ENCODE measurements at regions not wholly inside any gene's neighbourhood (a gene's known extent, or its start where the extent isn't known, plus 50 kb on each side); places are given as distances from the start of the nearest gene placed in this dataset.

DNA sequence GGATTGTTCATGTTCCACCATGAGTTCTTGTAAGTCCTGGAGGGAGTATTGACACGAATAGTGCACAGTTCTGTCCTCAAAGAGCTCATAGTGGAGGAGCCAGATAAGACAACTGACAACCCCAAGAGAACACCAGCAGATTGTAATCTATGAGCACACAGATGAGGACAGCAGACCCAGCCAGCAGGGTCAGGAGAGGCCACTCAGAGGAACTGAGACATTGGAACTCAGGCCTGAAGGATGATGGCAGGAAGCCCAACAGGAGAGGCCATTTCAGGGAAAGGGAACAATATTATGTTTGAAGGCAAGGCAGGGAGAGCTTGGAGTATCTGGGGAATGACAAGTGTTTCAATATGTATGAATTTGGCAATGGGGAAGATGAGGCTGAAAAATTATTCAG is 63.7 kb upstream of the IPO5 start (continued):
- TF ChIP-seq, protein P1, sequence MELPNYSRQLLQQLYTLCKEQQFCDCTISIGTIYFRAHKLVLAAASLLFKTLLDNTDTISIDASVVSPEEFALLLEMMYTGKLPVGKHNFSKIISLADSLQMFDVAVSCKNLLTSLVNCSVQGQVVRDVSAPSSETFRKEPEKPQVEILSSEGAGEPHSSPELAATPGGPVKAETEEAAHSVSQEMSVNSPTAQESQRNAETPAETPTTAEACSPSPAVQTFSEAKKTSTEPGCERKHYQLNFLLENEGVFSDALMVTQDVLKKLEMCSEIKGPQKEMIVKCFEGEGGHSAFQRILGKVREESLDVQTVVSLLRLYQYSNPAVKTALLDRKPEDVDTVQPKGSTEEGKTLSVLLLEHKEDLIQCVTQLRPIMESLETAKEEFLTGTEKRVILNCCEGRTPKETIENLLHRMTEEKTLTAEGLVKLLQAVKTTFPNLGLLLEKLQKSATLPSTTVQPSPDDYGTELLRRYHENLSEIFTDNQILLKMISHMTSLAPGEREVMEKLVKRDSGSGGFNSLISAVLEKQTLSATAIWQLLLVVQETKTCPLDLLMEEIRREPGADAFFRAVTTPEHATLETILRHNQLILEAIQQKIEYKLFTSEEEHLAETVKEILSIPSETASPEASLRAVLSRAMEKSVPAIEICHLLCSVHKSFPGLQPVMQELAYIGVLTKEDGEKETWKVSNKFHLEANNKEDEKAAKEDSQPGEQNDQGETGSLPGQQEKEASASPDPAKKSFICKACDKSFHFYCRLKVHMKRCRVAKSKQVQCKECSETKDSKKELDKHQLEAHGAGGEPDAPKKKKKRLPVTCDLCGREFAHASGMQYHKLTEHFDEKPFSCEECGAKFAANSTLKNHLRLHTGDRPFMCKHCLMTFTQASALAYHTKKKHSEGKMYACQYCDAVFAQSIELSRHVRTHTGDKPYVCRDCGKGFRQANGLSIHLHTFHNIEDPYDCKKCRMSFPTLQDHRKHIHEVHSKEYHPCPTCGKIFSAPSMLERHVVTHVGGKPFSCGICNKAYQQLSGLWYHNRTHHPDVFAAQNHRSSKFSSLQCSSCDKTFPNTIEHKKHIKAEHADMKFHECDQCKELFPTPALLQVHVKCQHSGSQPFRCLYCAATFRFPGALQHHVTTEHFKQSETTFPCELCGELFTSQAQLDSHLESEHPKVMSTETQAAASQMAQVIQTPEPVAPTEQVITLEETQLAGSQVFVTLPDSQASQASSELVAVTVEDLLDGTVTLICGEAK (IDR thresholded peaks at IDR 0.05) = no peak
- TF ChIP-seq, protein P1 (CRISPR knock-in tag; IDR thresholded peaks at IDR 0.05) = no peak
- TF ChIP-seq HMG20B (CRISPR knock-in tag; IDR thresholded peaks at IDR 0.05) (no peak), ZNF589 (CRISPR knock-in tag; IDR thresholded peaks at IDR 0.05; ENCODE audit: low read depth) (no peak), ZFP36 (IDR thresholded peaks at IDR 0.05; ENCODE audit: low read depth, low read length, partially characterized antibody) (peak; percentile 27), RFX1 (IDR thresholded peaks at IDR 0.05) (no peak), KDM4B (IDR thresholded peaks at IDR 0.05; ENCODE audit: borderline replicate concordance in 2 of 2, low read depth in 1 of 2) (no peak), CBX8 (IDR thresholded peaks at IDR 0.05; ENCODE audit: borderline replicate concordance, extremely low read depth, low read depth, low read length, poor library complexity, severe bottlenecking) (no peak), NR2C1 (IDR thresholded peaks at IDR 0.05) (no peak), NR2C1 (tag; IDR thresholded peaks at IDR 0.05) (peak; percentile 33; the same call in 1 of the 2 replicates), ZNF77 (CRISPR knock-in tag; IDR thresholded peaks at IDR 0.05) (no peak), ILF3 (IDR thresholded peaks at IDR 0.05; ENCODE audit: borderline replicate concordance) (no peak), FOXK2 (conservative IDR thresholded peaks at IDR 0.05 in 1 of 2, IDR thresholded peaks at IDR 0.05 in 1 of 2; ENCODE audit: low read depth in 2 of 2) (no peak), JUNB (CRISPR knock-in tag; conservative IDR thresholded peaks at IDR 0.05) (no peak), SRF (CRISPR knock-in tag; IDR thresholded peaks at IDR 0.05) (no peak), RBM25 (IDR thresholded peaks at IDR 0.05; ENCODE audit: low read depth, low read length, severe bottlenecking) (no peak)
- TF ChIP-seq, protein P2, sequence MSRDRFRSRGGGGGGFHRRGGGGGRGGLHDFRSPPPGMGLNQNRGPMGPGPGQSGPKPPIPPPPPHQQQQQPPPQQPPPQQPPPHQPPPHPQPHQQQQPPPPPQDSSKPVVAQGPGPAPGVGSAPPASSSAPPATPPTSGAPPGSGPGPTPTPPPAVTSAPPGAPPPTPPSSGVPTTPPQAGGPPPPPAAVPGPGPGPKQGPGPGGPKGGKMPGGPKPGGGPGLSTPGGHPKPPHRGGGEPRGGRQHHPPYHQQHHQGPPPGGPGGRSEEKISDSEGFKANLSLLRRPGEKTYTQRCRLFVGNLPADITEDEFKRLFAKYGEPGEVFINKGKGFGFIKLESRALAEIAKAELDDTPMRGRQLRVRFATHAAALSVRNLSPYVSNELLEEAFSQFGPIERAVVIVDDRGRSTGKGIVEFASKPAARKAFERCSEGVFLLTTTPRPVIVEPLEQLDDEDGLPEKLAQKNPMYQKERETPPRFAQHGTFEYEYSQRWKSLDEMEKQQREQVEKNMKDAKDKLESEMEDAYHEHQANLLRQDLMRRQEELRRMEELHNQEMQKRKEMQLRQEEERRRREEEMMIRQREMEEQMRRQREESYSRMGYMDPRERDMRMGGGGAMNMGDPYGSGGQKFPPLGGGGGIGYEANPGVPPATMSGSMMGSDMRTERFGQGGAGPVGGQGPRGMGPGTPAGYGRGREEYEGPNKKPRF (IDR thresholded peaks at IDR 0.05; ENCODE audit: low read depth, low read length) = no peak

Measured in K562 (cell line).